GM13976 (cell line): ENCODE measurements at regions not wholly inside any gene's neighbourhood (a gene's known extent, or its start where the extent isn't known, plus 50 kb on each side); places are given as distances from the start of the nearest gene placed in this dataset.

Experiments
- DNase-seq: peaks from one replicate; pipeline ENCODE4 v3.0.0; 2012; ENCODE audit warnings: low spot score
- CTCF ChIP-seq: IDR thresholded peaks from 2 replicates; pipeline ENCODE4 v1.5.1; 2012; ENCODE audit warnings: borderline replicate concordance, mild to moderate bottlenecking; ENCODE audit not compliant: insufficient read depth; ENCODE audit errors: extremely low read depth, missing control alignments, control extremely low read depth
- in situ Hi-C: fragments of 300-500 bp; cut with MboI; formaldehyde crosslinking; loops from one replicate; pipeline ENCODE4 v1.12.0; 2022; ENCODE audit warnings: low sequenced_read_pairs, mixed read lengths, inconsistent platforms; ENCODE audit not compliant: unreplicated experiment

DNA sequence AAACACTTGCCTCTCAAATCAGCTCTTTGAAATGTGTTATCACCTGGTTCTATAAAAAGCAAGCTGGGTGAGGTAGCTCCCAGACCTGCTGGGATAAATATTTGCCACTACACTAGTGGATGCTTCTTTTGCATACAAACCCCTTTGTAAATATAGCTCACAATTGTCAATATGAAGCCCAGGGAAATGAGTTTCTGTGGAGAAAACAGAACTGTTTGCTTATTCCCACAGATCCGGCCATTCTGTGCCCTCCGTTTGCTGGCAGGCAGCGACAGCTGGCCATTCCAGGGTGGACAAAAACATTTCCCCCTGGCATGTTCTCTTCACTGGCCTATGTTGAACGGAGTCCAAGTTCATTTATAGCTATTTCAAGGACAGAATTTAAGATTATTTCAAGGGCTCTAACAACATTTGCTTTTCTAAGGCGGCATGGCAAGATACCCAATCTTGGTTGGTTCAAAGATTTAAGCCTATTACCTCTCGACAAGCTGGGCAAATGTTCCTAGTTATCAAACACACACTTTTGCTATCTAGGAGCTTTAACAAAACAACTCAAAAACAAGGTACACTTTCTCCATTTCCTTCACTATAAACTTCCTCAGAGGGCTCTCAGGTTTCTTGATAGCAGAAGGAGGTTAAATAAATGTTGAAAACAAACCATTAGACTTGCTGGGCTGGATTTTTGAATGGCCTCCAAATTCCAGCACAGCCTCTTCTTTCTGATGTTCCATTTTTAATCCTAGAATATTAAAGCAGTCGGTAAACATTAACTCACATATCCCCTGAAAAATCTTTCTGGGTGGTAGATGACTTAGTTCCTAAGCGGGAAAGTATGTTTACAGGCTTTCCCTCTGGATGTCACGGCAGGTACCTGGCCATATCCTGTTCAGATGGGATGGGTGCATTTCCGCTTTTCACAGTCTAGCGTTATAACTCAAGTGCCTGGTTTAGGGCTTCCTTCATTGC is 332.3 kb downstream of the PLK2 start:
- no peak for TF ChIP-seq CTCF
- DNase-seq = no peak
- in situ Hi-C loops = no loop called here

- no peak for TF ChIP-seq CTCF
- DNase-seq = no peak
- in situ Hi-C loops = no loop called here
Observed at GRCh38 chr5:58123501-58123900, 336.4 kb downstream of the PLK2 start.

GRCh38 chr5:58122848-58123392 is 337.0 kb downstream of the PLK2 start:
- TF ChIP-seq CTCF = no peak
- DNase-seq = no peak
- in situ Hi-C loops = no loop called here

- TF ChIP-seq CTCF = no peak
- in situ Hi-C loops = no loop called here
- DNase-seq = no peak
Observed at GRCh38 chr5:58122157-58122556, 337.7 kb downstream of the PLK2 start.

GRCh38 chr5:58121391-58121790 is 338.5 kb downstream of the PLK2 start:
- in situ Hi-C loops = no loop called here
- no peak for TF ChIP-seq CTCF
- DNase-seq = no peak

DNA sequence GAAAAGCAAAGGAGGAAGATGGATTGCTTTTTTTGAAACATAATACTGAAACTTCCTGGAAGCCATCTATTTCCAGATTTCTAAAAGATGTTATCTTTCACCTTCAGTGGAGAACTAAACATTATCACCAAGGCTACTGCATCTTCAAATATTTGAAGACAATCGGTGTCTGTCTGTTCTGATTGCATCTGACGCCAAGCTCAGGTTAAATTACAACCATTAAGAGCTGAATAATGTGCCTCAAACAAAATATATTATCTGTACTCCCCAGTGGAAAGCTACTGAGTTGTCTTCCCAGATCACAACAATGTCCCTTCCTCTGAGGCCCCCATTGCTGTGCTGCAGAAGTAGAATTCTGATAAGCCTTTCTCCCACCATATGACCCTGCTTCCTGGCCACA is 342.3 kb downstream of the PLK2 start:
- DNase-seq = no peak
- in situ Hi-C loops = no loop called here
- TF ChIP-seq CTCF = no peak

DNA sequence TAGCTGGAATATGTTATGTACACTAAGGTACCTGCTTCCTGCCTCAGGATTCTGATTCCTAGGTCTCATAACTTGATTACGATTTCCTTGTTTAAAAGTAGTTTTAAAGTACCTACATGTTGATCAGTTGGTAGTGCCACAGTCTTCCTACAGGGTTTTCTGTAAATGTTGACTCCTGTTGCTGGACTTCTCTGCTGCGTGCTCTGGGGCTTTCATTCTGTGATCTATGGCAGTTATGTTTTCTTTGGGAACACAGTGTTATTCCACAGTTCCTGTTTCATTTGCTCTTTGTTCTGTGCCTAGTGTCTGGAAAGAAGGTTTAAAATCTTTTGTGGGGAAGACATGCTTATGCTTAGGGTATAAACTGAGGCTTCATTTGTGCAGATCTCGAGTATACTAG is 343.5 kb downstream of the PLK2 start:
- no peak for DNase-seq
- in situ Hi-C loops = no loop called here
- TF ChIP-seq CTCF = no peak
